ENCODE measurements at regions not wholly inside any gene's neighbourhood (a gene's known extent, or its start where the extent isn't known, plus 50 kb on each side); places are given as distances from the start of the nearest gene placed in this dataset.

GRCh38 chr21:38654580-38654979, 151.1 kb upstream of the ETS2 start:
- no peak for DNase-seq (ENCODE audit: low read depth)

- no peak for DNase-seq (ENCODE audit: low read depth)
Measured at GRCh38 chr21:38658511-38658910, 147.2 kb upstream of the ETS2 start.

- no peak for DNase-seq (ENCODE audit: low read depth)
Measured at GRCh38 chr21:38659936-38660332, 145.8 kb upstream of the ETS2 start.

- DNase-seq (ENCODE audit: low read depth): no peak
Measured at GRCh38 chr21:38660333-38661196, 145.2 kb upstream of the ETS2 start.

GRCh38 chr21:38661197-38661871, 144.4 kb upstream of the ETS2 start:
- DNase-seq (ENCODE audit: low read depth): no peak

GRCh38 chr21:38661889-38662568, 143.7 kb upstream of the ETS2 start:
- DNase-seq (ENCODE audit: low read depth): no peak

GRCh38 chr21:38663282-38663681, 142.4 kb upstream of the ETS2 start:
- no peak for DNase-seq (ENCODE audit: low read depth)

GRCh38 chr21:38664315-38664714, 141.4 kb upstream of the ETS2 start:
- no peak for DNase-seq (ENCODE audit: low read depth)

- DNase-seq (ENCODE audit: low read depth): no peak
Measured at GRCh38 chr21:38664841-38665240, 140.9 kb upstream of the ETS2 start.

GRCh38 chr21:38667291-38667870, 138.3 kb upstream of the ETS2 start:
- no peak for DNase-seq (ENCODE audit: low read depth)

- DNase-seq (ENCODE audit: low read depth): no peak
Measured at GRCh38 chr21:38668067-38668466, 137.7 kb upstream of the ETS2 start.

- DNase-seq (ENCODE audit: low read depth): no peak
Measured at GRCh38 chr21:38668541-38668940, 137.2 kb upstream of the ETS2 start.

GRCh38 chr21:38669186-38669585, 136.5 kb upstream of the ETS2 start:
- peak; percentile 13 for DNase-seq (ENCODE audit: low read depth)

- no peak for DNase-seq (ENCODE audit: low read depth)
Measured at GRCh38 chr21:38670861-38671260, 134.9 kb upstream of the ETS2 start.

- no peak for DNase-seq (ENCODE audit: low read depth)
Measured at GRCh38 chr21:38671773-38672172, 134.0 kb upstream of the ETS2 start.

GRCh38 chr21:38675182-38675824, 130.4 kb upstream of the ETS2 start:
- DNase-seq (ENCODE audit: low read depth): no peak

- no peak for DNase-seq (ENCODE audit: low read depth)
Measured at GRCh38 chr21:38678827-38679226, 126.9 kb upstream of the ETS2 start.

GRCh38 chr21:38679534-38679933, 126.2 kb upstream of the ETS2 start:
- DNase-seq (ENCODE audit: low read depth): peak; percentile 74

- no peak for DNase-seq (ENCODE audit: low read depth)
Measured at GRCh38 chr21:38680401-38680800, 125.3 kb upstream of the ETS2 start.

- no peak for DNase-seq (ENCODE audit: low read depth)
Measured at GRCh38 chr21:38683222-38683621, 122.5 kb upstream of the ETS2 start.

- DNase-seq (ENCODE audit: low read depth): no peak
Measured at GRCh38 chr21:38688068-38688467, 117.7 kb upstream of the ETS2 start.

GRCh38 chr21:38691631-38692030, 114.1 kb upstream of the ETS2 start:
- DNase-seq (ENCODE audit: low read depth): no peak

Measured in LHCN-M2 (cell line).